HEK293 (cell line): ENCODE measurements at regions not wholly inside any gene's neighbourhood (a gene's known extent, or its start where the extent isn't known, plus 50 kb on each side); places are given as distances from the start of the nearest gene placed in this dataset.

Experiments
- CTCF ChIA-PET: fragments of 350-600 bp; formaldehyde crosslinking; extraction: SDS; loops from one replicate; lab custom pipeline; 2021; ENCODE audit warnings: antibody characterized with exemption; lab: Yijun Ruan, JAX
- POLR2A ChIA-PET: fragments of 300-600 bp; formaldehyde crosslinking; extraction: SDS; loops from one replicate; lab custom pipeline; 2020; ENCODE audit warnings: antibody characterized with exemption, inconsistent platforms; lab: Yijun Ruan, JAX
- H3K27ac ChIP-seq: fragments of 200-500 bp; sonication (Bioruptor generic); 2 replicates; pipeline ENCODE4 v1.5.1; 2014; ENCODE audit warnings: low read depth, low read length, control low read depth, inconsistent platforms; ENCODE audit errors: extremely low read depth
- H3K36me3 ChIP-seq, 2 experiments: fragments of 200-500 bp in 1 of 2; sonication (Bioruptor generic) in 1 of 2; 1 replicate in 1 of 2; 2 replicates in 1 of 2; pipeline ENCODE4 v1.5.1; 2014 to 2017; ENCODE audit warnings: inconsistent platforms in 2 of 2, low read length in 2 of 2; ENCODE audit not compliant: control insufficient read depth in 2 of 2, insufficient read depth in 1 of 2
- H3K4me1 ChIP-seq: fragments of 200-500 bp; sonication (Bioruptor generic); 2 replicates; pipeline ENCODE4 v1.5.1; 2014; ENCODE audit warnings: mild to moderate bottlenecking, low read length, inconsistent platforms; ENCODE audit not compliant: control insufficient read depth, insufficient read depth
- H3K4me3 ChIP-seq: 2 replicates; pipeline ENCODE4 v1.5.1; 2011; ENCODE audit warnings: low read depth, mild to moderate bottlenecking, control low read depth, low read length, moderate library complexity
- H3K9me3 ChIP-seq: fragments of 200-500 bp; sonication (Bioruptor generic); 2 replicates; pipeline ENCODE4 v1.5.1; 2014; ENCODE audit warnings: low read depth, low read length, inconsistent platforms; ENCODE audit not compliant: control insufficient read depth, insufficient read depth
- PRDM2 ChIP-seq: fragments of 450-650 bp; formaldehyde crosslinking; IDR thresholded peaks from 2 replicates; pipeline ENCODE4 v1.5.1; 2016; ENCODE audit warnings: missing biosample characterization, missing genetic modification characterization, borderline replicate concordance
- SCRT2 ChIP-seq: fragments of 450-650 bp; formaldehyde crosslinking; IDR thresholded peaks from 2 replicates; pipeline ENCODE4 v1.5.1; 2016; ENCODE audit warnings: missing biosample characterization, missing genetic modification characterization
- TRIM28 ChIP-seq: IDR thresholded peaks from 2 replicates; pipeline ENCODE4 v1.6.1; 2011; ENCODE audit warnings: low read length, control low read depth, borderline replicate concordance
- ZNF133 ChIP-seq: fragments of 450-650 bp; formaldehyde crosslinking; IDR thresholded peaks from 2 replicates; pipeline ENCODE4 v1.5.1; 2016; ENCODE audit warnings: missing biosample characterization, missing genetic modification characterization
- ZNF266 ChIP-seq: fragments of 450-650 bp; formaldehyde crosslinking; IDR thresholded peaks from 2 replicates; pipeline ENCODE4 v1.5.1; 2016; ENCODE audit warnings: missing biosample characterization, missing genetic modification characterization, low read depth
- ZNF510 ChIP-seq: fragments of 450-650 bp; formaldehyde crosslinking; IDR thresholded peaks from 2 replicates; pipeline ENCODE4 v1.5.1; 2018; ENCODE audit warnings: mild to moderate bottlenecking, missing genetic modification characterization, missing biosample characterization; ENCODE audit not compliant: insufficient replicate concordance
- ZNF585B ChIP-seq: fragments of 450-650 bp; formaldehyde crosslinking; IDR thresholded peaks from 2 replicates; pipeline ENCODE4 v1.5.1; 2016; ENCODE audit warnings: missing biosample characterization, missing genetic modification characterization

- TF ChIP-seq PRDM2, result no peak
- TF ChIP-seq ZNF266 (tag by site-specific recombination), result no peak
- TF ChIP-seq ZNF510 (tag by site-specific recombination), result no peak
- TF ChIP-seq ZNF585B (tag by site-specific recombination), result no peak
These were observed 137.8 kb downstream of the SAMMSON start (continued) for GRCh38 chr3:70137366-70137765.

GRCh38 chr3:70138606-70139005, 139.1 kb downstream of the SAMMSON start:
- TF ChIP-seq ZNF133 (tag by site-specific recombination), result no peak
- TF ChIP-seq SCRT2, result no peak
- TF ChIP-seq TRIM28, result no peak
- H3K36me3 ChIP-seq, result no peaks in the 10 kb centered on the region
- CTCF ChIA-PET, result interaction anchor here (0.6 to 3.4 kb wide), 2 partner anchors 18 to 1448 kb away, joined by 6 to 19 read pairs; no protein-coding TSS in a partner anchor
- no peak overlapping the region for H3K27ac ChIP-seq
- POLR2A ChIA-PET, result no interaction called here
- no peaks in the 10 kb centered on the region for H3K9me3 ChIP-seq
- no peaks in the 10 kb centered on the region for H3K4me1 ChIP-seq
- H3K4me3 ChIP-seq, result no peak overlapping the region
